Thyroid gland (tissue), 4 donors: ENCODE measurements at regions not wholly inside any gene's neighbourhood (a gene's known extent, or its start where the extent isn't known, plus 50 kb on each side); places are given as distances from the start of the nearest gene placed in this dataset.

Experiments used
- DNase-seq, 2 donors: peaks; one replicate each; pipeline ENCODE4 v3.0.0-alpha.2; 2019
- H3K27ac ChIP-seq, 3 donors: fragments of 200-600 bp; sonication (generic); 1 replicate in 2 of 3; 2 replicates in 1 of 3; pipeline ENCODE4 v1.5.1; 2016 to 2019; ENCODE audit warnings: mild to moderate bottlenecking in 1 of 3, moderate library complexity in 1 of 3
- H3K27me3 ChIP-seq: fragments of 200-600 bp; sonication (generic); one replicate; pipeline ENCODE4 v1.5.1; 2019
- H3K36me3 ChIP-seq, 2 donors: fragments of 200-600 bp; sonication (generic); one replicate each; pipeline ENCODE4 v1.5.1; 2016 to 2019
- H3K4me1 ChIP-seq, 2 donors: fragments of 200-600 bp; sonication (generic); one replicate each; pipeline ENCODE4 v1.5.1; 2017 to 2019
- H3K4me3 ChIP-seq, 3 donors: fragments of 200-600 bp; sonication (generic); replicated peaks in 1 of 3; 1 replicate in 2 of 3; 2 replicates in 1 of 3; pipeline ENCODE4 v1.5.1; 2016; ENCODE audit warnings: mild to moderate bottlenecking in 1 of 3
- H3K9me3 ChIP-seq: fragments of 200-600 bp; sonication (generic); one replicate; pipeline ENCODE4 v1.5.1; 2017
- CTCF ChIP-seq, 6 experiments: fragments of 200-600 bp in 3 of 6; fragments of 450-650 bp in 3 of 6; sonication (generic) in 3 of 6; IDR thresholded peaks; one replicate each; pipeline ENCODE4 v1.5.1; 2016 to 2019; ENCODE audit warnings: antibody characterized with exemption in 6 of 6, mild to moderate bottlenecking in 2 of 6, inconsistent platforms in 1 of 6, moderate library complexity in 1 of 6
- POLR2A ChIP-seq, 2 donors: fragments of 450-650 bp; IDR thresholded peaks; one replicate each; pipeline ENCODE4 v1.6.1; 2017; ENCODE audit warnings: antibody characterized with exemption in 2 of 2, mild to moderate bottlenecking in 2 of 2, moderate library complexity in 1 of 2
- WGBS, 2 donors: methylation state at CpG; one replicate each; pipeline ENCODE4 v1.1.5; 2017; 5-methylcytosine and 5-hydroxymethylcytosine counted together
- intact Hi-C: fragments of 100-400 bp; cut with DNase I; formaldehyde crosslinking; loops from one replicate; pipeline ENCODE4 v1.15.1; 2023

- intact Hi-C loops: no loop called here
- TF ChIP-seq POLR2A (IDR thresholded peaks at IDR 0.05) (no peak), CTCF (IDR thresholded peaks at IDR 0.05) (no peak)
- H3K27ac ChIP-seq: no peak overlapping the region
- H3K36me3 ChIP-seq: no peaks in the 10 kb centered on the region
- H3K4me3 ChIP-seq: no peak overlapping the region
- no peaks in the 10 kb centered on the region for H3K4me1 ChIP-seq
- H3K27me3 ChIP-seq: no peaks in the 10 kb centered on the region
- 43 to 60% methylated on average over 2 of the region's 2 CpGs for WGBS, 2 donors
- no peaks in the 10 kb centered on the region for H3K9me3 ChIP-seq
- DNase-seq: no peak
Observed at GRCh38 chr2:235211056-235211455, 259.2 kb downstream of the SH3BP4 start.

GRCh38 chr2:235212501-235213158, 260.8 kb downstream of the SH3BP4 start:
- no peak for DNase-seq
- H3K9me3 ChIP-seq: no peaks in the 10 kb centered on the region
- TF ChIP-seq POLR2A (IDR thresholded peaks at IDR 0.05) (no peak), CTCF (IDR thresholded peaks at IDR 0.05) (no peak)
- intact Hi-C loops: no loop called here
- WGBS, 2 donors: 76 to 79% methylated on average over 5 of the region's 5 CpGs
- no peak overlapping the region for H3K4me3 ChIP-seq
- H3K27me3 ChIP-seq: no peaks in the 10 kb centered on the region
- H3K36me3 ChIP-seq: no peaks in the 10 kb centered on the region
- no peaks in the 10 kb centered on the region for H3K4me1 ChIP-seq
- H3K27ac ChIP-seq: no peak overlapping the region

GRCh38 chr2:235215248-235215647, 263.4 kb downstream of the SH3BP4 start:
- H3K4me1 ChIP-seq: no peaks in the 10 kb centered on the region
- no peak overlapping the region for H3K27ac ChIP-seq
- no peaks in the 10 kb centered on the region for H3K36me3 ChIP-seq
- DNase-seq: no peak
- 75 to 84% methylated on average over 5 of the region's 5 CpGs for WGBS, 2 donors
- TF ChIP-seq CTCF (IDR thresholded peaks at IDR 0.05) (no peak), POLR2A (IDR thresholded peaks at IDR 0.05) (no peak)
- no peaks in the 10 kb centered on the region for H3K9me3 ChIP-seq
- no peaks in the 10 kb centered on the region for H3K27me3 ChIP-seq
- intact Hi-C loops: no loop called here
- H3K4me3 ChIP-seq: no peak overlapping the region

- Histone ChIP-seq H3K27ac (no peak overlapping the region), H3K9me3 (no peaks in the 10 kb centered on the region), H3K4me1 (no peaks in the 10 kb centered on the region), H3K36me3 (no peaks in the 10 kb centered on the region), H3K4me3 (no peak overlapping the region), H3K27me3 (no peaks in the 10 kb centered on the region)
- TF ChIP-seq CTCF (IDR thresholded peaks at IDR 0.05) (no peak), POLR2A (IDR thresholded peaks at IDR 0.05) (no peak)
- 76 to 90% methylated on average over 3 of the region's 3 CpGs for WGBS, 2 donors
- no peak for DNase-seq
- intact Hi-C loops: no loop called here
Observed at GRCh38 chr2:235216901-235217300, 265.1 kb downstream of the SH3BP4 start.

GRCh38 chr2:235217846-235218245, 266.0 kb downstream of the SH3BP4 start:
- TF ChIP-seq POLR2A (IDR thresholded peaks at IDR 0.05): no peak
- no peak for TF ChIP-seq CTCF (IDR thresholded peaks at IDR 0.05)
- no peak for DNase-seq
- 93 to 95% methylated on average over 5 of the region's 5 CpGs for WGBS, 2 donors

More at GRCh38 chr2:235217846-235218245, 266.0 kb downstream of the SH3BP4 start:
- H3K27ac ChIP-seq: no peak overlapping the region
- no peaks in the 10 kb centered on the region for H3K36me3 ChIP-seq
- intact Hi-C loops: no loop called here
- H3K27me3 ChIP-seq: no peaks in the 10 kb centered on the region
- no peaks in the 10 kb centered on the region for H3K4me1 ChIP-seq
- H3K9me3 ChIP-seq: no peaks in the 10 kb centered on the region
- H3K4me3 ChIP-seq: no peak overlapping the region
